HG03442 (cell line): ENCODE measurements at regions not wholly inside any gene's neighbourhood (a gene's known extent, or its start where the extent isn't known, plus 50 kb on each side); places are given as distances from the start of the nearest gene placed in this dataset.
"Not testable (repeated sequence)": the region's sequence is repeated elsewhere in the genome, so short reads cannot be mapped to it uniquely, and the experiment has no call there.

Experiments used
- ATAC-seq: cut with Tn5 transposase; IDR thresholded peaks from one replicate; pipeline ENCODE4 v1.9.1; 2021; ENCODE audit warnings: mild to moderate bottlenecking, moderate library complexity; ENCODE audit not compliant: unreplicated experiment

DNA sequence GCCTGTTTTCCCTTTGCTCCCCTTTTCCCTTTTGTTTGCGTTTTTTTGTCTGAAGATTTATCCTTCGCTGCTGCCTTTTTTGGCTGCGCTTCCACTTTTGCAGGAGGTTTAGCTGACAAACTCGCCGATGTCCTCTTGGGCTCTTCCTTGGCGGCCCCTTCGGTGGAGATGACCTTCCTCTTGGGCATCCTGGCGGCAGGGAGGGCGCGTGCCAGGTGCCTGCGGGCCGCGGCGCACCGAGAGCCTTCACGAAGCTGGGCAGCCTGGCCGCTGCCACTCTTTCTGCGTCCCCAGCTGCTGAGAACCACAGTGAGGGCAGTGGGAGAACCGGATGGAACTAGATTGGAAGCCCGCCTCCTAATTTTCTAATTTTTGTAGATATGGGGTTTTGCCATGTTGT lies 197.1 kb upstream of the C2CD4B start:
- ATAC-seq = no peak

DNA sequence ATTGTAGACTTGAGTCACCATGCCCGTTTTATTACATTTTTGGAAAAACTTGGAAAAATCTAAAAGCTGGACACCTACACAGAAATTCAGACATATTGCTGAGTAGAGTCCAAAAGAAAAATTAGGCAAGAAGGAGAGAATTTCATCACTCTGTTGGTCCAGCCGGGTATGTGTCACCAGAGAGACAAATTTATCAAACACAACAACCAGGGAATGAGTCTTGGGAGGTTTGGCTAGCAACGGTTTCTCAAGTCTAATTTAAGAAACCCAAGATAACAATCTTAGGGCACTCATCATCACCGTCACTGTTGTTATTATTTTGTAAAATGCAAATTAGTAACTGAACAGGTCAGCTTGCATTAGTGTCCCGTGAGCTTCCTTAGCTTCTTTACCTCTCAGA lies 197.5 kb upstream of the C2CD4B start:
- ATAC-seq = no peak

DNA sequence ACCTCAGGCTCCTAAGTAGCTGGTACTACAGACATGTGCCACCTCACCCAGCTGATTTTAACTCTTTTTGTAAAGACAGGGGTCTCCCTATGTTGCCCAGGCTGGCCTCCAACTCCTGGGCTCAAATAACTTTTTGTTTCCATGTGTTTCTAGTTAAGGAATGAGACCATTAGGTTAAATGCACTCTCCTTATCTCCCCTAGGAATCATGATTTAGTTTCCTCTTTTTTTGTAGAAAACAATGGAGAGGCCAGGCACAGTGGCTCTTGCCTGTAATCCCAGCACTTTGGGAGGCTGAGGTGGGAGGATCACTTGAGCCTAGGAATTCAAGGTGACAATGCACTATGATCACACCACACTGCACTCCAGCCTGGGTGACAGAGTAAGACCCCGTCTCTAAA lies 198.8 kb upstream of the C2CD4B start:
- ATAC-seq = no peak

DNA sequence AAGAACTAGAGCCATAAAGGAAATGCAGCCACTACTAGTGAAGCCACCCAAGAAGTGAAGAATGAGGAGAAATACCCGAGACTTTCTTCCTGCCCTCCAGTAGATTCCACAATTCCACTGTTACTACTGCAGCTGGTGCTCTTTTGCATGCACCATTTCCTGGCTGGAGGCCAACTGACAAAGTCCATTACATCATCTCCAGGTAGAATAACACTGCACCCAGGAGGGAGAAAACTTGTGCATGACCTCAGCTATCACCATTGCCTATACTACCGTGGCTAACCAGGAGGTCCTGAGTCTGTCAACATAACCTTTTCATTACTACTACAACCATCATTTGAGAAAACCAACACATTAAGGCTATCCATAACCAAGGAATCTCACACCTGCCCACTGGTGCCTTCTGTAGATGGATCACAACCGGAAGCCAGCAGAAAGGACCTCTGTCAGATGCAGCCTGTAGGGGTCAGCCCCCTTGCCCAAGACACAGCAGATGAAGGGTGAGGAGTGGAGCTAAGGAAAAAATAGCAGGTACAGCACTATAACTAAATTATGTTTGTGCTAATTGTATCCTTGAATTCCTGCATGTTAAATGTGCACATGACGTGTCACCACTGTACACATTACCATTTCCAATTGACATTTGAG lies 200.8 kb upstream of the C2CD4B start:
- no peak for ATAC-seq

DNA sequence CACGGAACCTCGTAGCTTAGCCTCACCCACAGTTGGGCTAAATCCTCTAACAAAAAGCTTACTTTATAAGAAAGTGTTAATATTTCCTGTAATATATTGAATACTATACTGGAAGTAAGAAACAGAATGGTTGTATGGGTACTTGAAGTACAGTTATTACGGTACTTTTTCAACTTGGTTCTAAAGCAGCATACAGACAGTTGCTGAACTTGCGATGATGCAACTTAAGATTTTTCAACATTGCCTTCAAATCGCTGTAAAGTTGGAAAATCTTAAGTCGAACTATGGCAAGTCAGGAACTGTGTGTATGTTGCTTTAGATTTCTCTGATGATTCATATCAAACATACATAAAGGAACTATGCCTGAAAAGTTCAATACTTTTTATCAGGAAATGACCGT lies 204.4 kb upstream of the C2CD4B start:
- ATAC-seq = no peak

DNA sequence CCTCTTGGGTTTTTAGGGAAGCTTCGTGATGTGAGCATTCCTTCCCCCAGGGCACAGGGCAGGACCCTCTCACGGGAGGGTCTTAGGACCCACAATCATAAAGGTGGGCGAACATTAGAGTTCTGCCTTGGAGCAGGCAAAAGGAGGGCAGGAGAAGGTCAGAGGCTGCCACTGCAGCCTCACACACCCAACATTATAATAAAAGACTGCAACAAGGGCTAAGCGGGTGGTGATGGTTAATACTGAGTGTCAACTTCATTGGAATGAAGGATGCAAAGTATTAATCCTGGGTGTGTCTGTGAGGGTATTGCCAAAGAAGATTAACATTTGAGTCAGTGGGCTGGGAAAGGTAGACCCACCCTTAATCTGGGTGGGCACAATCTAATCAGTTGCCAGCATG lies 206.6 kb upstream of the C2CD4B start:
- ATAC-seq = not testable (repeated sequence)

DNA sequence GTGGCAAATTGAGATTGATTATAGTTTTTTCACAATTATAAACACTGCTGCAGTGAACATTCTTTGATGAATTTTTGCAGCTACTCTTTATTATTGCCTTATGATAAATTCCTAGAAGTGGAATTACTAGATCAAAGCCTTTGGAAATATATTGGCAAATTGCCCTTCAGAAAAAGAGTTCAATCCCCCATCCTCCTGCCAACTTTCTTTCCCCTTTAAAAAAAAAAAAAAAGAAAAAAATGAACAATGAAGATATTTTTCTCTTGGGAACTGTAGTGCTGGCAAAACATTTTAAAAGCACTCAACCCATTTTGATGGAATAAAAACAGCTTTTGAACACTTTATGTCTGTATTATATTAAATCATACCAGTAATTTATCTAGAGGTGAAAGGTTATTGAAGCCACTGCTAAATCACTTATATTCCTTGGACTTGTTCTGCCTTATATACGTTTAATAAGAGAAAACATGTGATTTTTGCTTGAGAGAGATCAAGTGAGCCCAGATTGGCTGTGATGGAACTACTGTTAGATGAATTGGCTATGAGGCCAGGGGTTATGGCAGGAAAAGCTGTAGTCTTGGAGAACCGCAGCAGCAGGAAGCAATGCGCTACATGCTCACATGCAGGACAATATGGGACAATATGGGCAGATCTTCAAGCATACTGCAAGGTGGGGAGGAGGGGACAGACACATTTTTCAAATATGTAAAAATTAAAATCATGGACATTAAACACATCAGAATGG lies 212.8 kb upstream of the C2CD4B start:
- ATAC-seq = no peak

DNA sequence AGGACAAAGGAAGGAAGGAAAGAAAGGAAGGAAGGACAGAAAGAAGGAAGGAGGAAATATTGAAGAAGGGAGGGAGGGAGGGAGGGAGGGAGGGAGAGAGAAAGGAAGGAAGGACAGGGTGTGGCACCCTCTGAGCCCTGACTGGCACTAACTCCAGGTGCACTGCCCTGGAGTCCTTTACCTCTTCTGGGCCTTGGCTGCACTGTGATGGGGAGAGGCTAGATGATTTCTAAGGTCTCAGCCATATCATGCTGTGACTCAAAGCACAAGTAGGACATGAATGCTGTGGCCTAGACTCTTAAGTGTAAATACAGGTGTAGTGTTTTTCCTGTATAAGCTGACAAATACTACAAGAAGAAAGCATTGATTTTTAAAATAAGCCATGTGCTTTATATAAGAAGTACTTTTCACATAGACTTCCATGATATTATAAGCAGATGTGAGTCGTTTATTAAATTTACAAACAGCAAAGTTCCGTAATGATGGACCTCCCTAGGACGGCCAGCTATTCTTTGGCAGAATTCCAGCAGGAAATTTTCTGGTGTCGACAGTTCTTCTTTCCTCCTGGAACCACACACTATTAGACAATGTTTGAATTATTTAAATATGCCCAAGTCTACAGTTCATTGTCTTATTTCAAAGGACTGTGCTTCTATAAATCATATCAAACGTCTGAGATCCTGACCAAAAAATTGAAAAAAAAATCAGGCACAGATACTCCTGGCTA lies 213.8 kb upstream of the C2CD4B start:
- no peak for ATAC-seq

DNA sequence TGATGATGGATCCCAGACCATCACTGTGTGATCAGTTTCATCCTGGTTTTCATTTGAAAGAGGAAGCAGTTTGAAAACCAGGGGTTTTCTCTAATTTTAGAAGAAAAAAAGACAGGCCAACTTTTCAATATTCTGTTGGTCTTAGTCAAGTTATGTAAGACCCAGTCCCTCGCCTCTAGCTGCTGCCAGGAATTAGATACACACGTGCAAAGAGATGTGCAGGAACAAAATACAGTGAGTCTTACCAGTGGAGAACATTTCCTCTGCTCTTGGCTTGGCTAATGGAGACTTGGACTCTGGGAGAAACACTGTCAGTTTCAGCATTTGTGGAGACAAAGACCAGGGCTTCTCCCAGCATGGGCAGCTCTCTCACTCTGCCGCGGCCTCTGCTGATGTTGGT lies 214.9 kb upstream of the C2CD4B start:
- no peak for ATAC-seq

DNA sequence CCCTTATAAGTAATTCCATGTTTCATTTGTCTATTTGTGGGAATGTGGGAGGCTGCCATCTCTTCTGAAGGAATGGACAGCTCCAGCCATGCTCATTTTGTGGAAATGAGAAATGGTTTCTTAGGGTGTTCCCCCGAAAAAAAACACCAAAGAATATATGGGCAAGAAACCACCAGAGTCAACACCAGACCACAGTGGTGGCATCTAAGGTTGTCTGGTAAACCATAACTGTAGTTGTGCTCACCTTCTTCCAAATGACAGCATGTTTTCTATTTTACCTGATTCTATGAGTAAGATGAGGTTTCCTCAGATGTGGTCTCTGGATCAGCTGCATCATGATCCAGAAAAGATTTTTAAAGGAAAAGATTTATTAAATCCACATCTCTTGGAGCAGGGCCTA lies 217.0 kb upstream of the C2CD4B start:
- no peak for ATAC-seq

DNA sequence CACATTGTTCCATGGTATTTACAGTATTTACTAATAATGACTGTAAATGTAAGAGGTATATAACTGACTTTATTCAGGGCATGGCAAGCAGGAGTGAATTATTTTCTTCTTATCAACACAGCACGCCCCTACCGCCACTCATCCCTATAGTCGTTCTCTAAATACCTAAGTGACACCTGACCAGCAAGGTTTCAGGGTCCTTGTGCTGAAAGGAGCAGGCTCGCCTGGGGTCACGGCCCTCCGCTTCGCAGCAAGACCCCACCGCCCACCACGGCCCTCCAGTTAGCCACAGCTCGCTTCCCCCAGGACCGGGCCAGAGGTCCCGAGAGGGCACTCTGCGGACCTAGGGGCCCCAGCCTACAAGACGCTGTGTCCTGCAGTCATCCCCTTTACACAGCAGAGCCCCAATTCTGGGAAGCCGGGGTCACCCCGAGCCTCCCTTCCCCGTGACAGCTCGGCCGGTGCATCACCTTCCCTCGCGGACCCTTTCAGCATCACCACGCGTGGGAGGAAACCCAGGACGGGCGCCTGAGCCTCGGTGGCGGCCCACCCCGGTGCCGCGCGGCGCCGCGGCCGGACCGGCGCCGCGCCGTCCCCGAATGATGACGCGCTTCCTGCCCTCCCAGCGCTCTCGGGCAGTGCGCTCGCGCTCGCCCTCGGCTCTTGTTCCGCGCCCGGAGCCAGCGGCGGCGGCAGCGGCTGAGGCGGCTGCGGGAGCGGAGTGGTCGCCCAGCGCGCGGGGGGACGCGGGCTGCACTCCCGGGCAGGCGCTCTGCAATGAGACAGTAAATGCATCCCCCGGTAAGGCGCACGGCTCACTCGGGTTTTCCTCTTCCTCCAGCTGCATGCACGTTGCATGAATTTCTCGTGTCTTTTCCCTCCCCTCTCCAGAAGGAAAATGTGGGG lies 225.1 kb upstream of the C2CD4B start, which contains the start of gene TLN2:
Gene TLN2, plus strand, starts transcription at position 666 of the 906 bp plus-strand sequence.
- peak; percentile 87 for ATAC-seq

DNA sequence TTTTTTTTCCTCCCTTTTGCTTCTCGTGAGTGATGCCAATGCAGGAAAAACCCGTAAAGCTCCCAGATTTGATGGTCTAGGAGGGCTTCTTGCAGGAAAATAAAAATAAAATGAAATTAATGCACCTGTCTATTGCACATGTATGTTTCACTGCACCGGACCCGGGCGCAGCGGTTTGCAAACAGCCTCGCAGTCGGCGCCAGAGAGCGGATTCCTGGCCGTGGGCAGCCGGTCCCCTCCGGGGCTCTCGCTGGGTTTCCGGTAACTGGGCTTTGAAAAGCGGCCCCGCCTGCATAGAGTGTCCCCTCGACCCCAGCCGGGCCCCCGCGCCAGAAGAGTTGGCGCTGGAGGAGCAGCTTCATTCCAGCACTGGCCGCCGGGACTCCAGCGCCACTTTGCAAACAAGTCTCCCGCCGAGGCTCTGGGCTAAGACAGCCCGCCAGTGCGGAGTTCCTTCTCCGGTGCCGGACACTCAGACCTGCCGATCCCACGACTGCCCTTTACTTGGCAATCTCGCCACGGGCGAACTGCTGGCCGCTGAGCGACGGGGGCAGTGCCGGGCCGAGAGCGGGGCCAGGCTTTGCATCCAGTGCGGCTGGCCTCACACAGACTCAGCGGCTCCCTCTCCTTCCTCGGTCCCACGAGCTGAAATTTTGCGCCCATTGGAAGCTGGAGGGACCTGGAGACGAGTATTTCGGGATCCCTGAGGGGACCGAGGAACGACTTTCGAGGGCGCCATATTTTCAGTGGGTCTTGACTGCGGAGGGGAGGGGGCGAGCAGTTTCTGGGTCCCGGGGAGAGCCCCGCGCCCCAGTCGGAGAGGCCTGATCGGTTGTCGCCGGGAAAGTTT lies 225.9 kb upstream of the C2CD4B start:
- ATAC-seq = peak; percentile 14

DNA sequence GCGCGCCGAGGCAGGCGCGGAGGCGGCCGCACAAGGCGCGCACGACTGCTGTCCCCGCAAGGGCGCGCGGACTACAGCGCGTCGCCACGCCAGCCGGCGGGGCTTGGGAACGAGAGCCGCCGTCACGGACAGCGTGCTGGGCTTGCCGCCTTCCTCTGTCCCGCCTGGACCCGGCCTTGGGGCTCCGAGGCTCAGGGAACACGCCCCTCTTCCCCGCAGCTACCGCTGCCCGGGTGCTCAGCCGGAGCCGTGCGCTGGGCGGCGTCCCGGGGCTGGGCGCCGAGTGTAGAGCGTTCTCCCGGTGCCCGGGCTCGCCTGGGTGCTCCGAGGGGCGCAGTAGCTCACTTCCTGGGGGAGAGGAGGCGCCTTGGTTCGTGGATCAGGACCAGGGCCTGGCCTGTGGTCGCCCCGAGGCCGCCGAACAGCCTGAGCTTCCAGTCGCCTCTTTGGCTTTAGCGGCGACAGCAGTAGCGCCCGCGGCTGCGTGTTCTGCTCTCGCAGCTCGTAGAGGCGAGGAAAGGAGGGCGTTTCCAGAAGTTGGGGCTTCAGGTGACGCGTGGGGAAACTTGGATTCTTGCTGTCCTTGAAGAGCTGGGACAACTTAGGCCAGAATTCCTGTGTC lies 226.7 kb upstream of the C2CD4B start:
- ATAC-seq = no peak

DNA sequence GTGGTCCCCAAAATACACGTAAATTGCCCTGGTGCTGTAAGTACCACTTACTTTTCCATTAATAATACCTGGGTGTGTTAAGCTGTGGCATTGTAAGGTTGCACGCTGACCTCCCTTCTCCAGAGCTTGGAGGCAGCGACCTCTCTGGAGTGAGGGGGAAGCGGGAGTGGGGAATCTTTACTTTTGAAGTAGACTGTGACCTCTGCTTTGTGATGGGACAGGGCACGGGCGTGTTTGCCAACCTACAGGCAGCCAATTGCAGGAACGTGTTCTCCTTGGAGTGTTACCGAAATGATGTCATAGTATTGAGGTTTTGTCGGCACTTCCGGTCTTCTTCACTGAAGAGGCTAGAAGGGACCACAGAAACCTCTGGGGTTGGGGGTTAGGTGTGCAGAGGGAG lies 227.3 kb upstream of the C2CD4B start:
- ATAC-seq = no peak

DNA sequence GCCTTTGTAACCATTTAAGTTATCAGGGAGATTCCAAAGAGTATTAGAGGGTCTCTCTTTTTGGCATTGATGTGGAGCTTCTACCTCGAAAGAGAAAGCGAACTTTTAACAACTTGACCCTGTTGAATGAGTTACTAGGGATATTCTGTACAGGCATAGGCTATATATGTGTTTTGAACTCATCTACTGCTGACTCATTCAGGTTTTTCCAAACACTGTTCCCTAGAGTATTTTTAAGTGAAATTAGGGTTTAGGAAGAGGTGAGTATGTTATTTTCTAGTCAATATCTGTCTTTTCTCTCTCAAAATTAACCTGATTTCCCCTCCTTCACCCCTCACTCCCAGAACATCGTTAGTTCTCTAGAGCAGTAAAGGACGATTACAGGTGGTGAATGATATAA lies 228.1 kb upstream of the C2CD4B start:
- ATAC-seq = no peak

DNA sequence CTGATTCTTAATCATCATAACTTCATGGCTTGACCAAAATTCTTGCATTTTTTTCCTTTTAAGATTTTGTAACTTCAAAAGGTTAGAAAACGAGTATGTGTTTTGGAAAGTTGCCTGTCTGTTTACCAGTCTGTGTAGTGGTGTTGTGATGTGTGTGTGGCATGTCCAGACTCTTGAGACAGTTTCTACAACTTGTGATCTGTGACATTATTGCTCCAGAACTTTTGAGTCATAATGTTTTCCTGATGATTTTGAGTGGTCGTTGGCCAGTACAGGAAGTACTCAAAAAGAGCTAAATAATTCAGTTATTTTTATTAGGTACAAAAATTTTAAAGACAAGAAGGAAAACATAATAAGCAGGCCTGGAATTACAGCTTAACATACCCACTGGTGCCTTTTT lies 229.0 kb upstream of the C2CD4B start:
- ATAC-seq = no peak

DNA sequence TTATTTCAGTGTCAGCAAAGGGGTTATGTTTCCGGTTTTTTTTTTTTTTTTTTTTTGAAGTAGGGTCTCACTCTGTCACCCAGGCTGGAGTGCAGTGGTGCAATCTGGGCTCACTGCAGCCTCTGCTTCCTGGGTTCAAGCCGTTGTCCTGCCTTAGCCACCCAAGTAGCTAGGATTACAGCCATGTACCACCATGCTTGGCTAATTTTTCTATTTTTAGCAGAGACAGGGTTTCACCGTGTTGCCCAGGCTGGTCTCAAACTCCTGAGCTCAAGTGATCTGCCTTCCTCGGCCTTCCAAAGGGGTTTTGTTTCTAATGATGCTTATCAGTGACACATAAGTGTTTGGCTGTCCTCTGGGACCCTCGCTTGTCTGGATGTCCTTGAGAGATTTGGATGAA lies 235.7 kb upstream of the C2CD4B start:
- ATAC-seq = no peak

DNA sequence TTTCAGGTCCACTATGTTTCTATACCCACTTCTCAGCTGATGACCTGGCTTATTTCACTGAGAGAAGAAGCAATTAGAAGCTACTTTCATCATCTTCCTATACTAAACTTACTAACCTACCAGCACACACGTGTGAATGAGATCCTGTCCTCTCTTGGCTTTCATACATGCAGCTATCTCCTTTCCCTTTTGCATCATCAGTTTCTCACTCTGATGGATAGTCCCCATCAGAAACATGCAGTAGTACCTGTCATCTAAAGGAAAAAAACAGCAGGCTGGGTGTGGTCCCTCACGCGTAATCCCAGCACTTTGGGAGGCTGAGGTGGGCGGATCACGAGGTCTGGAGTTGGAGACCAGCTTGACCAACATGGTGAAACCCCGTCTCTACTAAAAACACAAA lies 237.6 kb upstream of the C2CD4B start:
- ATAC-seq = no peak

DNA sequence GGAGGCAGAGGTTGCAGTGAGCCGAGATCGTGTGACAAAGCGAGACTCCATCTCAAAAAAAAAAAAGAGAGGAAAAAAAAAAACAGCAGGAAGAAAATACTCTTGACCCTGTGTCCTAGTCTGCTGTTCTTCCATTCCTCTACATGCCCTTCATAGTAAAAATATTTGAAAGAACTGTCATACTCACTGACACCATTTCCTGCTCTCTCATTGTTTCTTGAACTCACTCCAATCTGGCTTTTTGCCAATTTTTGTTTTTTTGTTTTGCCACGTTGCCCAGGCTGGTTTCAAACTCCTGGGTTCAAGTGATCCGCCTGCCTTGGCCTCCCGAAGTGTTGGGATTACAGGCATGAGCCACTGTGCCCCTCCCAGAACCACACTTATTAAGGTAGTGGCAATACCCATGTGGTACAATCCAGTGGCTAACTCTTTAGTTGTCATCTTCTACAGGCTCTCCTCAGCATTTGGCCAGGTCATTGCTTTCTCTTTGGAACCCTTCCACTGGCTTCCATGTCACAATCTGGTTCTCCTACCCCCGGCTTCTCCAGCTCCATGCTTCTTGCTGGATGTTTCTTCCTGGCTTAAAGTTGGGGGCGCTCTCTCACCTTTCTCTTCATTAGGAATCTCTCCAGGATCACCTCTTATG lies 238.2 kb upstream of the C2CD4B start:
- ATAC-seq = no peak
